HK-2 (cell line): ENCODE measurements at regions not wholly inside any gene's neighbourhood (a gene's known extent, or its start where the extent isn't known, plus 50 kb on each side); places are given as distances from the start of the nearest gene placed in this dataset.

Experiments
- DNase-seq: peaks from one replicate; pipeline ENCODE4 v3.0.0-alpha.2; 2018; ENCODE audit not compliant: unreplicated experiment

DNA sequence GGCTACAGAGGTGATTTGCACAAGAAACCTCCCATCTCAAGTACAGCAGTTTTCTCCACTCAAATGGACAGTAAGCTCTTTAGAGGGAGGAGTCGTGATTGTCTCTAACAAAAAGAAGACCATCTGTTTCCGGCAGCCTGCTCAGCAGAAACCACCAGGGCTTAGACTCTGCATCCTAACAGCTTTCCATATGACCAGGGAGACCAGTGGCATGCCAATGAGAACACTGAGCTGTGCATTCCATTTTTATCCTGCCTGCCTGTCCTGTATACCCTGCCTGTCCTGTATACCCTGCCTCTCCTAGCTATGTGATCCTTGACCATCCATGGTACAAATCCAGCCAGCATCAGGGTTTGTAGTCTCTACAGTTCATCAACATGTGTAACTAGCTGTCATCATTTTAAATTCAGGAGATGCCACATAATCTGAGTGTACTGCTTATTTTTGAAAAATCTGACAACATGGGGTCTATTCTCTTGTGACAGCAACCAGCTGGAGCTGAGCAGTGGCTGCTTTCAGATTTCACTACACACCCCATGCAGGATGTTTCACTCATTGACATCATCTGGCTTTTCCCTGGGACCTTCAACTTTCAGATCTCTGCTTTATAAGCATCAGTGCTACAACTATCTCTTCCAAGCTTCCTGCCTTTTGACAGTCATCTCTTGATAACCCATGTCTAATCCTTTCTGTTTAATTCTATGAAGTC is 50.5 kb upstream of the POU2AF2 start:
- DNase-seq = no peak

- DNase-seq = no peak
Observed at GRCh38 chr11:111193924-111194490, 51.5 kb upstream of the POU2AF2 start.

DNA sequence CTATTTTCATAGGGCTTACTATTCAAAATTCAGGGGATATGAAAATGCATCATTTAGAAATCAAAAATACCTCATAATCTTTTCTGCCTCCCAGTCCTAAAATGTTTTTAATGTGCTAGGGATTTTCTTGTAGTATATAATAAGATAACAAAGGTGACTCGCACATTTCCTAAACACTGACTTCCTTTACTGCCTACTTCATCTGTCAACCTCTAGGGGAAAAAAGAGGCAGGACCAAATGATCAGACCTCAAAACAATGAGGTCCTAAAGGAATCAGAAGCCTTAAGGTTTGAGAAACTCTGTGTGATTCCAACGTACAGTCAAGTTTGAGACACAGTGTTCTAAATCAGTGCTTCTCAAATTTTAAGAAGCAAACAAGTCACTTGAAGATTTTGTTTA is 56.1 kb upstream of the POU2AF2 start:
- no peak for DNase-seq

DNA sequence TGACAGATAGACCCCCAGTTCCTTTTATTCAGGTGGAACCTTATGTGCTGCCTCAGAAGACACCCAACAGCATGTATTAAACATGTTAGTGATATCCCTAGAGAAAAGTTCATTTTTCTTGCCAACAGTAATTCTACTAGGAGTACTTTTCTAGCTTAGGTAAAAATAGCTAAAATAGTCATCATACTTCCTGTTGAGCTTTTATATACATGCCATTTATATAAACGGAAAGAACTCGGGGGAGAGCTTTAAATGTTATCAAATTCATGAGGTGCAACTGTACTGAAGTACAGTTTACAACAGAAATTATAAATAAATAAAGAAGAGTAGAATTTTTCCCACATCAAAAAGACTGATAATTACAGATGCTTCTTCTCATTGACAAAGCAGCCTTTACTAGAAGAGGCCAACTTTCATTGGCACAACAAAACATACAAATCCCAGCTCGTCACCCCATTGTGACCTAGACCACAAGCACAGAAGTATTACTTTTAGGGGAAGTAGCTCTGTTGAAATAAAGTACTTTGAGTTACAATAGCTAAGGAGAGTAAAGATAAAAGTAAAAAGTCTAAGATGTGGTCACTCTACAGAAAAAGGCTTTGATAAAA is 59.1 kb upstream of the POU2AF2 start:
- no peak for DNase-seq

GRCh38 chr11:111185266-111185665 is 60.3 kb upstream of the POU2AF2 start:
- no peak for DNase-seq

DNA sequence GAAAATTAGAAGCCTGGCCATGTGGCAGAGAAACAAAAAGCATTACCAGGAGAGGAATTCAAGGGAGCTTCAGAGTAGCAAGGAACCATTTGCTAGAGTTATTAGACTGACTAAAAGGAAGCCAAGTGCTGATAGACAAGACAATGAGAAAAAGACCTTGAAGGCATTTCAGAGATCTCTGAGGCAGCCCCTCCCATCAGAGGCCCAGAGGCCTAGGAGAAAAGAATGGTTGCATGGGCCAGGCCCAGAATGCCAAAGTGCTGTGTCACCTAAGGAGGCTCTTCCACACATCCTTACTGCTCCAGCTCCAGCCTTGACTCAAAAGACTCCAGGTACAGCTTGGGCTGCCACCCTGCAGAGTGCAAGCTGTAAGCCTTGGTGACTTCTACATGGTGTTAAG is 61.8 kb upstream of the POU2AF2 start:
- no peak for DNase-seq

DNA sequence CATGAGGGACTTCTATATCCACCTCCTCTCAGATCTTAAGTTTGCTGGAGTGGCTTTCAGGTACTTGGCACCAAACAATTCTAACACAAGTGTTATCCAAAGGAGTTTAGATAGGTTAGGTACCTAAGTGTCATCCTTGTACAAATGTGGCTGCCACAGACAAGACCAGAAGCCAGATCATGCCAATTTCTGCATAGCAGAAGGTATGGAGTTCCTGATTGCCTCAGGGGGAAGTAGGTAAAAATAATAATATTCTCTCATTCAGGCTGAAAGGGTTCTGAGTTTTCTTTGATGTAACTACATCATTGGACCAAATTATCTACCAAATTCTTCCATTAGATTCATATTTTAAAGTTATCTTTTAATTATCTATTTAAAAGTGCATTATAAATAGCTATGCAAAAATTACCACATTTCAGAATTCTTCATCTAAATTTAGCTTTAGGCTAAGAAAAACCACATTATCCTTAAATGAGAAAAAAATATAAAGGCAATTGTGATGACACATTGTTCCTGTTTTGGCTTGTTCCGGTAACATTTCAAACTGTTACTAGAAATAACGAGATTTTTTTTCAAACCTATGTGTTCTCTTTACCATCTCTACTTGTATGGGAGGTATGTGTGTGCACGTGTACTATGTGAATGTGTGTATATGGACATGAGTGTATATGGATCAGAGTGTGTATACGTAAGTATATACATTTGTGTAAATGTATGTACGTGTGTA is 66.2 kb upstream of the POU2AF2 start:
- no peak for DNase-seq

DNA sequence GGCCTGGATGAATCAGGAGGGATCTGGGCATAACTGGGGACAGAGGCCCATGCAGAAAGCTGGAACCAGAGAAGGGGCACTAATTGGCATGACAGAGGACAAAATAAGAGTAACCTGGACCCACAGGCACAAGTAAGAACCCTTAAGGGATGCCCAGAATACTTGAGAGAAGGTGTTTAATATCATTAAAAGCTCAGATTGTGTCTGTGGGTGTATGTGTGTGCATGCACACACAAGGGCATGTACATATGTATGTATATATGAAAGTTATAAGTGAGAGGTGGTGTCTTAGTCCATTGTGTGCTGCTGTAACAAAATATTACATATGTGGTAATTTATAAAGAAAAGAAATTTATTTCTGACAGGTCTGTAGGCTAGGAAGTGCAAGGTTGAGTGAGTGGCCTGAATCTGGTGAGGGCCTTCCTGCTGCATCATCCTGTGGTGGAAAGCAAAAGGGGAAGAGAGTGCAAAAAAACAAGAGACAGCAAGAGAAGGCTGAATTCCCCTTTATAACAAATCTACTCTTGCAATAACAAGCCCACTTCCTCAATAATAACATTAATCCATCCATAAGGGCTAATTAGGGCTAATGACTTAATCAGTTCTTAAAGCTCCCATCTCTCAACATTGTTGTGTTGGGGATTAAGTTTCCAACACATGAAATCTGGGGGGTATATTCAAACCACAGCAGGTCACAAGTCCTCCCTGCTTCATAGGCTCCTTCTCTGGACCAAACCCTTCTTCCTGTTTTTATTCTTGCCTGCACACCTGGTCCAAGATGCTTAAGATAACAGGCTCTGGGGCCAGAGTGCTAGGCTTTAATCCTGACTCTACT is 68.3 kb upstream of the POU2AF2 start:
- no peak for DNase-seq

- no peak for DNase-seq
Observed at GRCh38 chr11:111176603-111177002, 68.9 kb upstream of the POU2AF2 start.

GRCh38 chr11:111173221-111173620 is 72.3 kb upstream of the POU2AF2 start:
- no peak for DNase-seq

DNA sequence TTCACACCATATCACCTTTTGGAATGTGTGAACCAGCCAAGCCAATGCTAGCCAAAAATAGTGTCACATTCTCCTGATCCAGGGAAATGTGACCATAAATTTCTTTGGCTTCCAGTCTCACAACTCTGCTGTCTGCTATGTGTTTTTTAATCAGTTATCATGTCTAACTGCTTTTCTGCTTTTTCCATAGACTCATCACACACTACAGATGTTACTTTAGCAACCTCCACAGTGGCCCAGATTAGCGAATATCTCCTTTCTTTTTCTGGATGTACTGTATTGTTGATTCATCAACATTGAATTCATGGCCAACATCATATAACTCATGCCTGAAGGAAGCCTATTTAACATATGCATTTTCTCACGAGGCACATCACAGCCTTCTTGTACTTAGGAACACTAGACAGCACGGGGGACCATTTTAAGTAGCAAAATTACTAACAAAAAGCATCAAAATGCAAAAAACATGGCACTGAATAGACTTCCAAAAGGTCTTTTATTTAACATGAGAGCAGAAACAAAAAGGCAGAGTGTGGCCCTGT is 73.1 kb upstream of the POU2AF2 start:
- DNase-seq = no peak

GRCh38 chr11:111170761-111171379 is 74.7 kb upstream of the POU2AF2 start:
- DNase-seq = no peak

GRCh38 chr11:111169367-111169766 is 76.2 kb upstream of the POU2AF2 start:
- no peak for DNase-seq

GRCh38 chr11:111168871-111169270 is 76.7 kb upstream of the POU2AF2 start:
- DNase-seq = no peak

DNA sequence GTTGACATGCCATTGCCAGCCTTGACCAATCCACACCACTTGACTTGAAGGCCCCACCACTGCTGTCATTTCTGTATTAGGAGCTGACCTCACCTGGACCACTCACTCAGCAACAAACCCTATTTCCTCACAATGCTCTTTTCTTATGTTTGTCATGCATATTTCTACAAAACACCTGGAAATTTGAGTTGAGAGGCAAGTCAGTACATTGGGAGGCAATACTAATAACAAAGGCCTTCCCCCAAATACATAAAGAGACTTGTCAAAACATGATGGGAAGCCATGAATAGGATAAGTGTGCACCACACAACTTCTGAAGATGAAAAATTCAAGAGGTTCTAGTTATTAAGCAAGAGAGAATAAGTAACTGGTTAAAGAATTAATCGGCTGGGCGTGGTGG is 77.9 kb upstream of the POU2AF2 start:
- no peak for DNase-seq

GRCh38 chr11:111166598-111166997 is 78.9 kb upstream of the POU2AF2 start:
- no peak for DNase-seq

- no peak for DNase-seq
Observed at GRCh38 chr11:111162305-111162704, 83.2 kb upstream of the POU2AF2 start.

DNA sequence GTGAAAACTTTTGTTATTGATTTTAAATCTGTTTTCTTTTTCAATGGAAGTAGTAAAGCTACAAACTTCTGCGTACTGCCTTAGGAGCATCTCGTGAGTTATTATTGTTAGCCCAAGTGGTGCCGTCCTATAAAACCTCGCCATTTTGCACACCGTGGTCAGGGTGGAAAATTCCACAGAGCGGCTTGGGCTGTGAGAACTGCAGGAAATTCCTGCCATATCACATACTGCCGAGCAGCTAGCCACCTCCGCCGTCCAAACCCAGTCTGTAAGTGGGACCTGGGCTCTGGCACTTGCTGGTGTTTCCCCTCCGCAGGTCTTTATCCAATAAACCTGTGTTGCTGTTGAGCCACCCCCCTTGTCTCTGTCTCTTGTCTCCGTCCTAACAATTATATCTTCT is 88.0 kb upstream of the POU2AF2 start:
- DNase-seq = no peak

DNA sequence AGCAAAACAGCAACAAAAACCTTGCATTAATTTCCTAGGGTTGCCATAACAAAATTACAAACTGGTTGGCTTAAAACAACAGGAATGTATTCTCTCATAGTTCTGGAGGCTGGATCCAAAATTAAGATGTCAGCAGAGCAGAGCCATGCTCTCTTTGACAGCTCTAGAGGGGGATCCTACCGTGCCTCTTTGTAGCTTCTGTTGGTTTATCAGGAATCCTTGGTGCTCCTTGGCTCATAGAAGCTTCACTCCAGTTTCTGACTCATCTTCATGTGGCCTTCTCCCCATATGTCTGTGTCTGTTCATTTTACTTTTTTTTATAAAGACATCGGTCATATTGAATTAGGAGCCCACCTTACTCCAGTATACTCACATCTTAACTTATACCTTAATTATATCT is 90.5 kb upstream of the POU2AF2 start:
- no peak for DNase-seq

GRCh38 chr11:111153194-111153593 is 92.3 kb upstream of the POU2AF2 start:
- DNase-seq = no peak

DNA sequence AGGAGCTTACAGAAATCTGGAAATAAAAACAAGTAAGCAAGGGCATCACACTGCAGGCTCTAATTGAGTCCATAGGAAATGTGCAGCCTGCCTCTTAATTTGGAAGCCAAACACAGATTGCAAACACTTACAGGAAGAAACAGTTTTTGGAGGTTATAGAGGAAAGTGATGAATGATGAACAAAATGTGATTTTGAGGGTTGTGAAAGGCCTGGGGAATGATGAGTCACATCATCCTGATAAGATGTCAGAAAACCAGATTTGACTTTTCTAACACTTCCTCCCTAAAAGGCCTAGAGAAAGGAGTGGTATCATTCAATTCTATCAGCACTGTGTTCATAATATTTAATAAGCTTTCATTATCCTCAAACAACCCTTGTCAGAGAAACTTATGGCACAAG is 96.6 kb upstream of the POU2AF2 start:
- DNase-seq = no peak
